HG03469 (cell line): ENCODE measurements at regions not wholly inside any gene's neighbourhood (a gene's known extent, or its start where the extent isn't known, plus 50 kb on each side); places are given as distances from the start of the nearest gene placed in this dataset.

Experiments
- ATAC-seq: cut with Tn5 transposase; IDR thresholded peaks from one replicate; pipeline ENCODE4 v1.9.1; 2021; ENCODE audit warnings: mild to moderate bottlenecking, moderate library complexity, moderate number of reproducible peaks; ENCODE audit not compliant: unreplicated experiment

DNA sequence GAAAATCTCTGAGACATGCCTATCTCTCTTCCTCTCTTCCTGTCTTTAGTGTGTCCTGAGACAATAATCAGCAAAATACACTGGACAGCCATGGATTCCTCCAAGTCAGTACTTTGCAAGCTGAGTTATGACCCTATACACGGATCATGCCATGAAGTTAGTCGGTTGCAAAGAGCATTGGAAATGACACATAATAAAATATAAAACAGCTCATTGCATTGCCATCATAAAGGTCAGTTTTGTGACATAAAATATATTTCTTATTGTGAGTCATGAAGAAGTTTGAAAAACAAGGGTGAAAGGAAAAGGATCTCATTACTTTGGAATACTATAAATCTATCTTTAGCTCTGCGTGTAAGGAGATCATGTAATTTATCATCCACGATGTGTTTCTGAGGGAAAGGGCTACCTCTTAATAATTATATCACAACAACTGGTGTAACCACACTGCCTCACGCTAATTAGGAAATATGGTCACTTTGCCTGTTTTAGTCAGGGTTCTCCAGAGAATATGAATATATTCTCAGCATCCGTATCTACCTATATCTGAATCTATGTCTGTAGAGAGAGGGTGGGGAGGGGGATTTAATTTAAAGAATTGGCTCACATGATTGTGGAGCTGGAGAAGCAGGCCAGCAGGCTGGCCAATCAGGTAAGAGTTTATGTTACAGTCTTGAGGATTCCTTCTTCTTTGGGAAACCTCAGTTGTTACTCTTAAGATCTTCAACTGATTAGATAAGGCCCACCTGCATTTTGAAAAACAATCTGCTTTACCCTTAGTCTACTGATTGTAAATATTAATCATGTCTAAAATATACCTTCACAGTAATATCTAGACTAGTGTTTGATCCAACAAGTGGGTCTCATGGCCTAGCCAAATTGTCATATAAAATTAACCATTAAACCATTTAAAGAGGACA lies 198.8 kb downstream of the FAT3 start:
- no peak for ATAC-seq

DNA sequence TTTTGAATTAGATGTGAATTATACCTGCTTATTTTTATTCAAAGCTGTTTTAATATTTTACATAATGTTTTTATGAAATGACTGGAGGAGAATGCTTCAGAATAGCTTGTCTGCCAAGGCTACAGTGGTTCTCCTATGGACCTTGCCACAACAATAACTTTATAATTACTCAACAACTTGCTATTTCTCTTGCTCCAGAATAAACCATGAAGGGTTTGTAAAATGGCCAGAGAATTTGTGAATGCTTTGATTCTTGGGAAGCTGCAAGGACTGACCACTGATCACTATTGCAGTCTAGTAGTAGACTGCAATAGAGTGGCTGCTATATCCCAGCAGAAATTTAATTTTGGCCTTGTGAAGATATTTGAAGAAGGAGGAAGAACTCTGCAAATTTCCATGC lies 199.7 kb downstream of the FAT3 start:
- no peak for ATAC-seq

GRCh38 chr11:92425127-92425526 lies 200.5 kb downstream of the FAT3 start:
- ATAC-seq = no peak

- ATAC-seq = no peak
These were observed 207.9 kb downstream of the FAT3 start for GRCh38 chr11:92432515-92432914.

DNA sequence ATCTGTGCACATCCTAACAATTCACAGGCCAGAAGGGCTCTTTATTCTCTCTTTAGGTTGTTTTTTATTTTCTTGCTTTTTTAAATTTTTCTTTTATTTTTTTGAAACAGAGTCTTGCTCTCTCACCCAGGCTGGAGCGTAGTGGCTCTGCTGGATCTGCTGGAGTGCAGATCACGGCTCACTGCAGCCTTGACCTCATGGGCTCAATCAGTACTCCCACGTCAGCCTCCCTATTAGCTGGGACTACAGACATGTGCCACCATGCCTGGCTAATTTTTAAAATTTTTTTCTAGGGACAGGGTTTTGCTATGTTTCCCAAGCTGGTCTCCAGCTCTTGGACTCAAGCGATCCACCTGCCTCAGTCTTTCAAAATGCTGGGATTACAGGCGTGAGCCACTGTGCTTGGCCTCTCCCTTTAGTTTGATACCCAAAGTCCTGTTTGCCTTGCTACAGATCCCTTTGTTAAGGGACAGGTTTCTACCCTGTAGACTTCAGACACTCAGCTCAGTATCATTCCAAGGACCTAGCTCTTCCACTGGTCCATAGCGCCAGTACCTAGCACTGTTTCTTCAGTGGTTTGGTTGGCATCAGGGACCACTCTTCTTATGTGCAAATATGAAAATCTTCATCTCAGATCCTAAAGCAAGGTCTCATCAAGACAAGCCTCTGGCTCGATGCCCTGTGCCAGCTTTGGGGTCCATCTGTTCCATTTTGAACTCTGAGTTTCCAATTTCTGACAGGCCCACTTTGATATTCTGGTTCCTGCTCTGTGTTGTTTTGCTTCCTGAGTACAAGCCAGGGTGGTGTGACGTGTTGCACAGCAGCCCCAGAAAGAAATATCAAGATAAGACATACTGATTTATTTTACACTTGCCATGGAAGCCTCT lies 211.7 kb downstream of the FAT3 start:
- no peak for ATAC-seq

GRCh38 chr11:92439133-92439532 lies 214.5 kb downstream of the FAT3 start:
- no peak for ATAC-seq

DNA sequence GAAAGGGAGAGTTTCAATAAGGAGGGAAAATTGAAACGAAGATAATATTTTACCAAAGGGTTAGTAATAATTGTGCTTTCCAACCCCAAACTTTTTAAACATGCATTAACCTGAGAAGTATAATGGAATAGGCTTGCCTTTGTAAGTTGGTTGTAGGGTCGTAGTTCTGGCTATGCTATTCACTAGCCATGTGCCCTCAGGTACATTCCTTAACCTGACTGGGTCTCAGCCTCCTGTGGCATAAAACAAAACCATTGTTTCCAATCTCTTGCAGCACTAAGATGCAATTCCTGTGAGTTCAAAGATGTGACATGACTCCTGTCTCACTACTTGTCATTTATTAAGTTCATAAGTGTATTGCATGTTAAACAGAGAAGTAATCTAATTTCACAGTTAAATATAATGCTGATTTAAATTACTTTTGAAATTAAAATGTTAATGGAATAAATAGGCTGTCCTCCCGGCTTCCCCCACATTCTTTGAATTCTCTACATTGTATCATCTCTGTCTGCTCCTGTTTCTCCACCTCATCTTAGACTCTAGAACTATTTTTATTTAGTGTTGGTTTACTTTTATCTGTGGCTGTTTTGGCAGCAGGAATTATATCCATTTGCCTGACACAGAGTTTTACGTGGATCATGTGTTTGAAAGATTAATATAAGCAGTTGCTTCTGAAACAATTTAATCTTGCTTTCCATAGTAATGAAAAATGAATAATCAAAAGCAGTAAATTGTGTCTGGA lies 216.3 kb downstream of the FAT3 start:
- no peak for ATAC-seq

GRCh38 chr11:92441443-92441726 lies 216.8 kb downstream of the FAT3 start:
- no peak for ATAC-seq

DNA sequence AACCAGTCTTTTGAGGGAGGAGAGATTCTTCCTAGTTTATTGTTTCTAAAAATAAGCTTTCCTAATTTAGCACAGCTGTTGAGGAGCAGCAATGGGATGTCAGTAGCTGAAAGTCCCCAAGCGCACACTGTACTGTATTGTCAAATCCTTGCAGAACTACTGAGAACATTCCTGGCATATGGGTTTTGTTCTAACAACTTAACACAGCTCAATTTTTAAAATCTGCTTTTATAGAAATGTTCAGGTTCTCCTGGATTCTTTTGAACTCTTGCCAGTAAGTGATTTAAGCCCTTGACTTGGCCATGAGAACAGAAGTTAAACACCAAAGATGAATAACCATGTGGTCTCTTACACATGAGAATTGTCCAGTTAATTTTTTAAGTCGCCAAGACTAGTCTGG lies 218.6 kb downstream of the FAT3 start:
- ATAC-seq = no peak

- ATAC-seq = no peak
These were observed 223.0 kb downstream of the FAT3 start for GRCh38 chr11:92447586-92447985.

GRCh38 chr11:92449222-92449621 lies 224.6 kb downstream of the FAT3 start:
- no peak for ATAC-seq

DNA sequence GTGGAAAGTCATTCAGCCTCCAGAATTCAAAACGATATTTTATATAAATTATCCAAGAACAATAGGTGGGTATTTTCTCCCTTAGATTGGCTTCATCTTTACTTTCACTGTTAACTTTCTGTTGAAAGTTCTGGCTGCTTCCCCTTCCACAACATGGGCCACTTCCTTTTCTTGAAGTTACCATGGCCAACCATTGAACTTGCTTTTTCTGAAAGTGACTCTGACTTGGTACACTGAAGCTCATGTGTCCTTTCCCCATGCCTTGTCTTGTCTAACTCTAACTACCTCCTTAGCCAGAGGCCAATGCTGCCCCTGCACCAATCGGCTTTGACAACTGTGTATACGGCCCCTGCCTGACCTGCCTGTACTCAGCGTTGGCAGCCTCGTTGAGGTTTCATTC lies 225.2 kb downstream of the FAT3 start:
- ATAC-seq = no peak

GRCh38 chr11:92451063-92451462 lies 226.4 kb downstream of the FAT3 start:
- ATAC-seq = no peak

GRCh38 chr11:92453055-92453454 lies 228.4 kb downstream of the FAT3 start:
- no peak for ATAC-seq

DNA sequence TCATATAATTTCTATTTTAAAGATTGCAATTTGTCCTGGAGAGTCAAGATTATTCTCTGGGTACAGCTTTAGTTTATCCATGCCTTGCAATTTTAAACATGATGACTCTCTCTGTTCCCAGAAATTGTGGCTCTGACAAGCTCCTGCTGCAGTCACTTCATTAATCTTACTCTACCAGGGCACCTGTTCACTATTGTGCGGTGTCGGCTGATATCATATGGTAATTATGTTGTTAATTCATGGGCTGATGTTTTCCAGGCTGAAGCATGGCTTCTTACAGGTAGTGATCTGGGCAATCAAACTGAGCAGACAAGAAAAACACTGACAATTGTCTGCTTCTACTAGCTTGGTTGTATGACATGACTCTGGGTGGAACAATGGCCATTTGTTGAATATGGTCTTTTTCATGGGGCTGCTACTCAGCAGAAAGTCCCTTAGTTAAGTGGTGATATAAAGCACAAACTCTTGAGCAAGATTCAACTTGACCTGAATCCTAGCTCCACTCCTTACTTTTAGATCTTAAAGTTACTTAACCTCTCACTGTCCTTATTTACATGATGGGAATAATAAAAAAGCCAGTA lies 230.7 kb downstream of the FAT3 start:
- no peak for ATAC-seq

DNA sequence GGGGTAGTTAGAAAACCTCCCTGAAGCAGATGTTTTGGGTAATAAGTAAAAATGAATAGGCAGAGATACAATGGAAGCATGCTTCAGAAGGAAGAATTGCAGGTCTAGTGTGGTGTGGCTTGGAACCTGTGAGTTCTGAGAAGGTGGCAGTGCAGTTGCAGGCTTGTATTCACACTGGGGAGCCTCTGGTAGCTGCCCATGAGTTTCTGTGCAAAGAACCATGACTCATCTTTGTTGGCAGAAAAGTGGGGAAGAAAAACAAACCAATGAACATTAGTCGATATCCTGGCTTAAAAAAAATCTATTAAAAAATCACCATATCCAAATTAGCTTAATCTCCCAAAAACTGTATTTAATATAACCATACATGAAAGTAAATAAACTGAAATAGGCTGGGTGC lies 232.6 kb downstream of the FAT3 start:
- ATAC-seq = no peak

DNA sequence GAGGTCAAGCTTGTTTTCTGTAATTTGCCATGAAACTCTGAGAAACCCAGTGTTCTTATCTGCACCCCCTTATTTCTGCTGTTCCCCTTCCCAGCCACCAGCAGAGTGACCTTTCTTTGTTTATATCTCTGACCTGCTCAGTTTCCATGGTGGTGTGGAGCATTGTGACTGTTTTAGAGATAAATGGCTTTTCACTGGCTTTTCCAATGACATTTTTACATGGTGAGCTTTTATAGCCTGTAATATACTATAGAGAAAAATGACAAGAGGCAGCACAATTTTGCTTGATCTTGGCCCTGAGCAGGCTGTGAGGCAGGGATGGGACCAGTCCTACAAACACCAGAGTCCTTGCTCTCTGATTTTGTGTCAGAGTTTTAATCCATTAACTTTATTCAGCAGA lies 233.9 kb downstream of the FAT3 start:
- no peak for ATAC-seq

DNA sequence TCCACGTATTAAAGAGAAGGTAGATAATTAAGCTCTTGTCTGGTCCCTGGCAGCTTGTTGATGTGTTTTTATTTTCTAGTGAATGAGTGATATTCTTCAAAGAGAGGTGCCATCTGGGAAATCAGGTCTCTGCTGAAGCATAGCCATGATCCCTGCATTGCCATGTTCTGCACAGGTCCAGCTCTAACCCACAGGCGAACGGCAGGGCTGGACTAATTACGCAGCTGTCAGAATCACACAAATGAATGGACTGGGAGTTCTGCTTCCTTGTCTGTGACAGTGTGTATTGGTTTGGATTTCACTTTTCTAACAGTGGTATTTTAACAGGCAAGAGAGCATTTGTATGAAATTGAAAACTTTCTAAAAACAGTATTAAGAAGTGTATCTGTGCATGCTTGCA lies 235.6 kb downstream of the FAT3 start:
- no peak for ATAC-seq

GRCh38 chr11:92461447-92461846 lies 236.8 kb downstream of the FAT3 start:
- no peak for ATAC-seq

DNA sequence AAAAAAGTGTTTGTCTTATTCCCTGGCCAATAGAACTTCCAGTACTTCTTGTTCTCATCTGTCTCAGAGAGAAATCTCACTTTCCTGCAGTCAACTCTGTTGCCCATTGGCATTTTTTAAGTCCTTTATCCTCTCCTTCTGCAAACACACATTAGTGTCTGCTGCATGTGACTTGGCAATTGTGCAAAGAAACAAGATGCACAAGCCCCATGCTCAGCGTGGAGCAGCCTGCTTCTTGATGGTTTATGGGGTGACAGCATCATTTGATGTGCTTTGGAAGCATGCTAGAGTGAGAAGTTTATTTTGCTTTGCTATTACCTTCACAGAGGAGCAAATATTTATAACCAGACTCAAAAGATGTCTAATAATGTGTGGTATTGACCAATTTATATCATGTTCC lies 238.2 kb downstream of the FAT3 start:
- no peak for ATAC-seq

- no peak for ATAC-seq
These were observed 240.2 kb downstream of the FAT3 start for GRCh38 chr11:92464822-92465221.
